GM21360 (cell line): ENCODE measurements at regions not wholly inside any gene's neighbourhood (a gene's known extent, or its start where the extent isn't known, plus 50 kb on each side); places are given as distances from the start of the nearest gene placed in this dataset.
"Not testable (repeated sequence)": the region's sequence is repeated elsewhere in the genome, so short reads cannot be mapped to it uniquely, and the experiment has no call there.

Source experiments
- ATAC-seq: cut with Tn5 transposase; IDR thresholded peaks from one replicate; pipeline ENCODE4 v1.9.1; 2021; ENCODE audit warnings: mild to moderate bottlenecking, moderate library complexity; ENCODE audit not compliant: unreplicated experiment

DNA sequence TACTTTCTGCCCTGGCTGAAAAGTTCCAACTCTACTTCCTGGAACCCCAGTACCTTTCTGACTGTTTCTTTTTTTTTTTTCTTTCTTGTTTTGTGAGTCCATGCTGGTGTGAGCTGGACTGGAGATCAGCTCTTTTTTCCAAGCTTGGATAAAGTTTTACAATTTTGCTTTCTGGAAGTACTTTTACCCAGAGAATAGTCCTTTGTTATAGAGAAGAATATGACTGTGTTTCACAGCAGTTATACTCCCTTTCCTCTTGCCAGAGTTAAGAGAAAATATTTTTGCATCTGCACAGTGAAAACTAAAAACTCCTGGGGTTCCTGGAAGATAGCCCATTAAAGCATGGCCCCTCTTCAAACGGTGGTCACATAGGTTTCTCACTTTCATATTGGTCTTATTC, 1100.6 kb downstream of the OTOL1 start:
- no peak for ATAC-seq

DNA sequence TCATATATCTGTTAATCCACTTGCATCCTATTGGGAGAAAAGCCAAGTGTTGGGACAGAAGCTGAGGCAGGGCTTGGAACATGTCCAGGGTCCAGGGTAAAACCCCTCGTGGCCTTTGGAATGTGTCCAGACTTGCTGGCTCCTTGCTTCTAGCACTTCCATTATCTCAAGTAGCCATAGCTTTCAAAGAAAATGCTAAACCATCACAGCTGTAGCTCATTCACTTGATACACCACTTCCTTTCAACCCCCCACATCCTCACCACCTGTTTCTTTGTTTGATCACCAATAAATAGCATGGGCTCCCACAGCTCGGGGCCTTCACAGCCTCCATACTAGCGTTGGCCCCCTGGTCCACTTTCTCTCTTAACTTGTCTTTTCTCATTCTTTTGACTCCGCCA, 1101.9 kb downstream of the OTOL1 start:
- ATAC-seq = not testable (repeated sequence)

DNA sequence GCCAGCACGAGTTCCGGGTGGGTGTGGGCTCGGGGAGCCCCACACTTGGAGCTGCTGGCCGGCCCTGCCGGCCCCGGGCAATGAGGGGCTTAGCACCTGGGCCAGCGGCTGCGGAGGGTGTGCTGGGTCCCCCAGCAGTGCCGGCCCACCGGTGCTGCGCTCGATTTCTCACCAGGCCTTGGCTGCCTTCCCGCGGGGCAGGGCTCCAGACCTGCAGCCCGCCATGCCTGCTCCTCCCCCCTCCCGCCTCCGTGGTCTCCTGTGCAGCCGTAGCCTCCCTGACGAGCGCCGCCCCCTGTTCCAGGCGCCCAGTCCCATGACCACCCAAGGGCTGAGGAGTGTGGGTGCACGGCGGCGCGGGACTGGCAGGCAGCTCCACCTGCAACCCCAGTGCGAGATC, 1103.1 kb downstream of the OTOL1 start:
- ATAC-seq = not testable (repeated sequence)

DNA sequence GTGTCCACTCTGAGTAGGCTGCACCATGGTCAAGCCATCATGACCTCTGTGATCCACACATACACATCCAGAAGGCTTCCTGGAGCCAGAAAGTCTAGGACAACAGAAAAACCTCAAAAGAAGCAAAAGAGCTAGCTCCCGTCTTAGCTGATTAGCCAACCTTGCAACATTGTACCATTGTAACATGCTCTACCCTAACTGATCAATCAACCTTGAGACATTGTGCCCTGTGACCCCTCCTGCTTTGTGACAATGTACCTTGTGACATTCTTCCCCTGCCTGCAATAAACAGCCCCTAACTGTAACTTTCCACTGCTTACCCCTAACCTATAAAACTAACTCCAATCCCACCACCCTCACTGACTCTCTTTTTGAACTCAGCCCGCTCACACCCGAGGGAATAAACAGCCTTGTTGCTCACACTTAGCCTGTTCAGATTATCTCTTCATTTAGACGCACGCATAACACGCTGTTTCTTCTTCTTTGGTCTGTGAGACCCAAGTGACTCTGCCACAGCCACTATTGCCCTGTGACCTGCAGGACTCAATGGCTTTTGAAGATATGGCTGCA, 1104.6 kb downstream of the OTOL1 start:
- ATAC-seq = no peak

DNA sequence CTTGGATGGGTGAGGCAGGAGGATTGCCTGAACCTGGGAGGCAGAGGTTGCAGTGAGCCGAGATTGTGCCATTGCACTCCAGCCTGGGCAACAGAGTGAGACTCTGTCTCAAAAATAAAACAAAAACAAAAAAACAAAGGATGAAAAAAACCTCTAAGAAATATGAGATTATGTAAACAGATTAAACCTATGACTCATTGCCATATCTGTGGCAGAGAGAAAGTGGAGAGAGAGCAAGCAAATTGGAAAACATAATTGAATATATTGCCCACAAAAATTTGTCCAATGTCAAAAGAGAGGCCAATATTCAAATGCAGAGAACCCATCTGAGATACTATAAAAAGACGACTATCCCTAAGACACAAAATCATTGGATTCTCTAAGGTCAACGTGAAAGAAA, 1106.0 kb downstream of the OTOL1 start:
- no peak for ATAC-seq

DNA sequence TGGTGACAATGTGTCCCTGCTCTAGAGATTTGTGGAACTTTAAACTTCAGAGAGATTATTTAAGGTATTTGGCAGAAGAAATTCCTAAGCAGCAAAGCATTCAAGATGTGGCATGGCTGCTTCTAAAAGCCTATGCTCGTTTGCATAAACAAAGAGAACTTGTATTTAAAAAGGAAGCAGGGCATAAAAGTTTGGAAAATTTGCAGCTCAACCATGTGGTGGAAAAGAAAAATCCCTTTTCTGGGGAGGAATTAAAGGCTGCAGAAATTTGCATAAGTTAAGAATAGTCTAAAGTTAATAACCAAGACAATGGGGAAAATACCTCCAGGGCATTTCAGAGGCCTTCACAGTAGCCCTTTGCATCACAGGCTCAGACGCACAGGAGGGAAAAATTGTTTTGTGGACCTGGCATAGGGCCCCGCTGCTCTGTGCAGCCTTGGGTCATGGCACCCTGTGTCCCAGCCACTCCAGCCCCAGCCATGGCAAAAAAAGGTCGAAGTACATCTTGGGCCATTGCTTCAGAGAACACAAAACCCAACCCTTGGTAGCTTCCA, 1109.1 kb downstream of the OTOL1 start:
- no peak for ATAC-seq

DNA sequence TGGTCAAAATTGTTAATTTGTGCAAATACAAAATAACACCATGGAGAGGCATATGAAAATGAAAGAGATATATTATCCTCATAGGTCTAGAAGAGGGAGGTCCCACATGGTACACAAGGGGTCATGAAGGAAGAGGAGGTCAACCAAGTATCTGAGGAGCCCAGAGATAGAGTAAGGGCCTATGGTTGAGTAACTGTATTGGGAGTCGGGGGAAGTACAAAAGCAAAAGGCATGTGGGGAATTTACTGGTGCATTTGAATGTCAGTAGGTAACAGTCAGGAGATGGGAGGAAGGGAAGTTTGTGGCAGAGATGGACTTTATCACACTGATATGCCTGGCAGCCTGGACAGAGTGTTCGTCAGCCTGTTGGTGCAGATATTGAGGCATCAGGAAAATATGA, 1113.7 kb downstream of the OTOL1 start:
- no peak for ATAC-seq

DNA sequence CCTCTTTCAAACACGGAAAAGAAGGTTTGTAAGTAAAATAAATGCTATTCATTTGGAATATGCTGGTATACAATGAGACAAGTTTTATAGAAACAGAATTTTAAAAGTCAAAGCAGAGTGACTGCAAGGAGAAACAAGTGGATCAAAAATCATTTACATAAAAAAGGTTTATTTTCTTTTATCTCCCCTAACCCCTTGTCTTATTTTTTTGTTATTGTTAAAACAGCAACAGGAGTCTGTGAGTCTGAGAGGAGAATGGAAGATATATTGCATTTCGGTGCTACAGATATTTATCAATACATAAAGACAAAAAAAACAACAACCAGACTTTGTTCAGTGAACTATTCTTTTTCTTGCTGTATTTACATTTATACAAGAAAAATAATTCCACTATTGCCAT, 1116.4 kb downstream of the OTOL1 start:
- no peak for ATAC-seq

DNA sequence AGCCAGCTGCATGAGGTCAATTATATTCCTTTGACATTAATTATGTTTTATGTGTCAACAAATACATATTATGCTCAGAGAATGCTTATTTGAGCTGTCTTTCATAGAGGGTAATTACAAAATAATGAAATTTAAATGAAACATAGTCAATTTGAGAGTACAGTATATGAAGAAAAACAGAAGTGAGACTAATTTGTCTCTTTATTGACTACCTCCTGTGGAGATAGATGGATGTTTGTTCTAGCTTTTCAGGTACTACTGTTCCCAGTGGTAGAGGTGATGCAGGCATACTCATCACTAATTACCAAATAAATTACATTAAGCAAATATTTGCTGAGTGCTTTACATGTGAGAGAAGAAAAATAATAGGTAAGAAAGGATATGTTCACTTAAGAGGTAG, 1129.6 kb downstream of the OTOL1 start:
- no peak for ATAC-seq

DNA sequence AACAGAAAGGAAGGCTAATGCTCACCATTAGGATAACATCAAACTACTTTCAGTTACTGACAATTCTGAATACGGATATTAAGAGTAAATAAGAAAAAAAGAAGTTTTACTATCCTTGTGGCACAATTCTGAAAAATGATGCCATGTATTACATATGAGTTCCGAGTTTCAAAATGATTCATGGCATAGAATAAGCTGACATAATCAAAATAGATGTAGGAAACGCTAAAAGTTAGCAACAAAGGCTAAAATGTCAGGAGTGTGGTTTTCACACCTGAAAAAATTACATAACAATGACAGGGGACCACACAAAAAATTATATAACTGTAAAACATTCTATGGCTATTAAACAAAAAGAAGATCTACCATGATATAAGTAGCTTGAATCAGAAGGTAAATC, 1131.9 kb downstream of the OTOL1 start:
- ATAC-seq = no peak

DNA sequence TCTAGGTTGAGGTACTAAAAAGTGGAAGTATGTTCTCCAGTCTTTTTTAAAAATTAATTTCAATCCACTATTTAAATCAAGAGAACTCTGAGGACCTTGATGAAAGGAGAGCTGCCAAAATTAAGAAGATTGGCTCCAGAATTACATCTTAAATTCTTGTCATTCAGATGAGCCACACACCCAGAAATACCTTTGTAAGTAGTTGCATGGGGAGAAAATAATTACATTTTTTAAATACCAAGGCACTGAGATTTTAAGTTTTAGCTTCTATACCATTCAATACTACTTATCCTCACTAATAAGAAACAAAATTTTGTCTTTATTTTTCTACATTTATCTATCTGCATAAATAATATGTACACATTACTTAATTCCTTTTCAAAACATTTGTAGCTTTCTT, 1132.8 kb downstream of the OTOL1 start:
- ATAC-seq = no peak

DNA sequence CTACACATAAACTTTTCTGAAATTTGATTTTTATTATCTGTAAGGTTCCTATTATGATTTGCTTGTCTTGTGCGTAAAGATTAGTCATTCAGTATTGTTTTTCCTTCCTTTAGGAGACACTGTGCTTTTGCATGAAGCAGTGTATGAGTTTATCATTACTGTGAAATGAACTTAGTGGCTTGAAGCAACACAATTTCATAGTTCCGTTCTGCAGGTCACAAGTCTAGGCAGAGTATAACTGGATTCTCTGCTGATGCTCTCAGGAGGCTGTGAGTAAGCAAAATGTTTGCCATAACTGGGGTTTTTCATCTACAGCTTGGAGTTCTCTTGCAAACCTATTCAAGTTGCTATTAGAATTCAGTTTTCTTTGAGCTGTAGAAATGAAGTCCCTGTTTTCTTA, 1136.1 kb downstream of the OTOL1 start:
- ATAC-seq = no peak

DNA sequence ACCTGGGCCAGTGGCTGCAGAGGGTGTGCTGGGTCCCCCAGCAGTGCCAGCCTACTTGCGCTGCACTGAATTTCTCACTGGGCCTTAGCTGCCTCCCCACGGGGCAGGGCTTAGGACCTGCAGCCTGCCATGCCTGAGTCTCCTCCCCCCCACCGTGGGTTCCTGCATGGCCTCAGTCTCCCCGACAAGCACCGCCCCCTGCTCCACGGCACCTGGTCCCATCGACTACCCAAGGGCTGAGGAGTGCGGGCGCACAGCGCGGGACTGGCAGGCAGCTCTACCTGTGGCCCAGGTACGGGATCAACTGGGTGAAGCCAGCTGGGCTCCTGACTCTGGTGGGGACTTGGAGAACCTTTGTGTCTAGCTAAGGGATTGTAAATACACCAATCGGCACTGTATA, 1143.6 kb downstream of the OTOL1 start:
- ATAC-seq = not testable (repeated sequence)

DNA sequence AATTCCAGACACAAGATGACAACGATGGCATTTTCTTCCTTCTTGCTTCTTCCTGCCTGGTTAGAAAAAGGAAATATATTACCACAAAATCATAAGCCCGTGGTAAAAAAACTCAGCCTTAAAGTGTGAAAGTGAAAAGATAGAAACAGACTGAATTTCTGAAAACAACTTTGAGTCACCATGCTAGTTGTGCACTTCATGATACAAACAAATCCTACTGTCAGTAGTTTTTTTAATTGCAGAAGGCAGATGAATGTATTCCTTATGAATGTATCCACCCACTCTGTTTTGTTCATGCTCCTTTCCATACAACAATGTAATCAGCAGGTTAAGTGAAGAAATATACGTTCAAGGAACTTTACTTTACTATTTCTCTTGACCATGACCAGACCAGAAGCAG, 1144.7 kb downstream of the OTOL1 start:
- ATAC-seq = no peak

DNA sequence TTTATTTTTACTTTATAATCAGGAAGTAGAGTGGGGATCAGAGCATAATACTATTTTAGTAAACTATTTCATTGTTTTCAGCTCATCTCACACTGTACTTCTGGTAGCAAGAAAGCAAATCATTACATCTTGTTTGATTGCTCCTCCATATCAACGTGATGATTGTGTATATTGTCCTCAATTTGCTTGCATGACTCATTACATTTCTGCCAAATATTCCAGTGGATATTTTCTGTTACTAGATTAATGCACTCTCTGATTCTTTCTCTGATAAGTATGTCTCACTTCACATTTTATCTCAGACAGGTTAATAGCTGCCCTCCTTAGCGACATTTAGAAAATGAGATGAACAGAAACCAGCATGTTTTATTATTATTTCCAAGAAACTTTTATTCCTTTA, 1145.3 kb downstream of the OTOL1 start:
- no peak for ATAC-seq

DNA sequence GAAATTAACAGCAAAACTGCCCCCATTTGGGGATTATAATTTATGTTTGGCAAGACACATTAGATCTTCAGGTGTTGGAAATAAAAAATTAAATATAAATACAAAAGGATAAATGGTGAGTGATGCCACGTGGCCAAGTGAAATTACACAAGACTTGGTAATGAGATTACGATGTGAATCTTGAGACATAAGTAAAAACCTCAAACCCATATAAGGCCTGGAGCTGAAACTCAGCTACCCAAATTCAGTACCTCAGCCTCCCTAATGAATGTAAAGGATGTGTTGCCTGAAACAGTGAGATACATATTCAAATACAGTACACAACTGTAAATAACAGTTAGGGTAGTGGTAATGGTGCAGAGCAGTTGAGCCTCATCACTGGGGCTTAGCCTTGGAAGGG, 1146.6 kb downstream of the OTOL1 start:
- no peak for ATAC-seq

DNA sequence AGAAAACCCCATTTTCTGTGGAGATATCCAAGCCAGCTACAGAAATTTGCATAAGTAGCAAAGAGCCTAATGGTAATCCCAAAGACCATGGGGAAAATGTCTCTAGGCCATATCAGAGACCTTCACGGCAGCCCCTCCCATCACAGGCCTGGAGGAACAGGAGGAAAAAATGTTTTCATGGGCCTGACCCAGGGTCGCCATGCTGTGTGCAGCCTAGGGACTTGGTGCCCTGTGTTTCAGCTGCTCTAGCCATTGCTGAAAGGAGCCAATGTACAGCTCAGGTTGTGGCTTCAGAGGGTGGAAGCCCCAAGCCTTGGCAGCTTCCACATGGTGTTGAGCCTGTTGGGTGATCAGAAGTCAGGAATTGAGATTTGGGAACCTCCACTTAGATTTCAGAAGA, 1150.7 kb downstream of the OTOL1 start:
- ATAC-seq = no peak

DNA sequence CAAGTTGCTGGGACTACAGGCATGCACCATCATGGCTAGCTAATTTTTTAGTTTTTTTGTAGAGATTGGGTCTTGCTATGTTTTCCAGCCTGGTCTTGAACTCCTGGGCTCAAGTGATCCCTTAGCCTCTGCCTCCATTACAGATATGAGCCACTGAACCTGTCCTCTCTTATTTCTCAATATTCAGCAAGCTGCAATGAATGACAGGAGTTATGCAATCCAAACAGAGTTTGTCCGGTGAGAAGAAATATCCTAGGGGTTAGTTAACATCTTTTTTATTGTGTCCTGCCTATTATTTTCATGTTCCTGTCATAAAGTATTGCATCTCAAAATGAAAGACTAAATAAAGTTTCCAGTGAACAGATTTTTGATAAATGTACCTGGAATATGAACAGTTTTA, 1161.4 kb downstream of the OTOL1 start:
- ATAC-seq = no peak

DNA sequence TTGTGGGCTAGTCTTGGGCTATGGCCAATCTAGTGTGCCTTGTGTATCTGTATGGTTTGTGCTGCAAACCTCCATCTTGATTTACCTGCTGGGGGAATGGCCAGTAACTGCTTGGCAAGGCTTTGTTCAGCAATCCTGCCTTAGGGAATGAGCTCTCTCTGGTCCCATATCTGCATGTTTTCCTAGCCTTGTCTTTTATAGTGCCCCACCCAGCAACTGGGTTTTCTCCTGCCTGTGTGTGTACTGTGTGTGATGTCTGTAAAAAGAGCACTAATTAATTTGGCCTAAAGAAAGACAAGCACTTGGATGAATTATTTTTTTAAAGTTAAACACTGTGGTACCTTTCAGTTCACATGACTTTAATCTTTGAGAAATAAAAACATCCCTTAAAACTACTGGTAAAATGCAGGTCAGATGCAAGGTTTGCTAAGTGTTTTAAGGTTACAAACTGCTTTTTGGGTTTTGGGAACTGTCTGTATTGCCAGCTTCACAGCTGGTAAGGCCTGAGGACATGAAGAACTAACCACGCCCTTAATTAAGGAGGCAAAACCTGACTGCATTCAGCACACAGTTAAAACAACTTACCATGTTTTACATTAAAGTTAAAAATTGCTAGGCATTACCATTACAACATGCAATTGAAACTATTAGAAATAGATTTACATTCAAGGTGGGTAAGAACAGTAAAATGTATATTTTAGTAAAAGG, 1169.2 kb downstream of the OTOL1 start:
- no peak for ATAC-seq

DNA sequence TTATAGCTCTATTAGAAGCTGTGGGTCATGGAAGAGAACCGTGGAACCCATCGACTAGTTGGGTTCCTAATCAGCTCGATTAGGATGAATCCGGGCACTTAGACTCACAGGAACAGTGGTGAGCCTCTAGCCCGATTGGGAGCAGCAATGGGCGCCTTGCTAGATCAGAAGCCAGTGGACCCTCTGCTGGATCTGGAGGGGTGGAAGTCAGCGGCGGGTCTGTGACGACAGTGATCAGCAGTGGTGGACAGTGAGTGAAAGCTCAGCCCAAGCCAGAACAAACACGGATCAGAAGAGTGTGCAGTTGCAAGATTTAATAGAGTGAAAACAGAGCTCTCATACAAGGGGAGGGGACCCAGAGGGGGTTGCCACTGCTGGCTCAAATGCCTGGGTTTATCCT, 1170.2 kb downstream of the OTOL1 start:
- ATAC-seq = no peak

DNA sequence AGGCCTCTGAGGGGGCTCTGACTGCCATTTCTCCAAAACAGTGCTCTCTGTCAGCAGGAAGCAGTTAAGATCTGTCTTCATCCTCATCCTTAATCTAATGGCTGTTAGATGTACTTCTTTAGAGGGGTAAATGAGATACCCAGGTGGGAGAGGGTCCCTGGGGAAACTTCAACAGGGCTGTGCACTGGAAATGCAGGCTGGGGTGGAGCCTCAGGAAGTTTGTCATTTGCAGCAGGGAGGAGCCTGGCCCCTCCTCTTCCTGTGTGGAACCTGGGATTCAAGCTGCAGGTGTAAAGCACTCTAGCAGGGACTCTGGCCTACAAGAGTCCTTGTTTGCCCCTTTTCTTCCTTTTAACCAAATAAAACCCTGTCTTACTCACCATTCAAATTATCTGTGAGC, 1173.6 kb downstream of the OTOL1 start:
- no peak for ATAC-seq

DNA sequence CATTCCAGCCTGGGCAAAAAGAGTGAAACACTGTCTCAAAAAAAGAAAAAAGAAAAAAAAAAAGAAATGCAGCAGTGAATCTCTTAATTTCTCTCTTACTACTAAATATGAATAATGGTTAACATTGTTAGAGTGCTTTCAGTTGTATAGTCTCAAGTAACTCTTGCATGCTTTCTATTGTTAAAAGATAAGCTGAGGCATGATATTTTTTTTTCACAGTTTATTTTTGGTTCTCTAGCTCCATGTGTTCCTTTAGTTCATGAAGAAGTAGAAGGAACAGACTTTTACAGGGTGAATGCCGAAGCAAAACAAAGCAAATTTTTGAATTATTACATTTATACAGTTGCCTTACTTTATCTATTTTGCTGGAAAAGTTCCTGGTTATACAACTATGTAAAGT, 1180.9 kb downstream of the OTOL1 start:
- no peak for ATAC-seq

DNA sequence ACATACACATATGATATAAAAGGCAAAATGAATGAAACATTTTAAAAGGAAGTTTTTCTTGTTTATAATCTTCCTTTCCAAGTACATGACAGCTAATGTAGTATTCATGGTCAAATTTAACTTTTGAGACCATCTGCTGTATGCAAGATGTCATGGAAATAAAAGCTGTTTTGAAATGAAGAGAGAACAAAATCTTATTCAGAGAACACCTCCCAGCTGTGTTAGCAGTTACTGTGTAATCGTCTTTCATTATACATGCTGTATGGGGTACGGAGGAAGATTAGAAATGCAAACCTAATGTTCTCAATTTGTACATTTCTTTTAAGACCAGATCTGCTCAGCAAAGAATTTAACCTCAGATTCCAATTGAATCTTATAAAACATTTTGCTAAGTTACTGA, 1182.3 kb downstream of the OTOL1 start:
- no peak for ATAC-seq
